Heart left ventricle (tissue), 16 donors: ENCODE measurements at regions not wholly inside any gene's neighbourhood (a gene's known extent, or its start where the extent isn't known, plus 50 kb on each side); places are given as distances from the start of the nearest gene placed in this dataset.

Experiments used
- ATAC-seq, 4 donors: fragments of 200-7000 bp; cut with Tn5 transposase; one replicate each; pipeline ENCODE4 v1.9.1; 2020 to 2022; ENCODE audit warnings: moderate library complexity in 4 of 4, mild to moderate bottlenecking in 3 of 4, moderate number of reproducible peaks in 1 of 4
- DNase-seq, 5 donors: peaks; one replicate each; pipeline ENCODE4 v3.0.0-alpha.2; 2020
- H3K27ac ChIP-seq, 12 donors: fragments of 200-600 bp; sonication (generic) in 4 of 12; one replicate each; pipeline versions ENCODE4 v1.5.0 to v1.8.0; 2016 to 2022; ENCODE audit warnings: mild to moderate bottlenecking in 2 of 12
- H3K27me3 ChIP-seq, 9 donors: fragments of 200-600 bp; sonication (generic) in 2 of 9; one replicate each; pipeline versions ENCODE4 v1.5.1 to v1.8.0; 2016 to 2022; ENCODE audit warnings: mild to moderate bottlenecking in 3 of 9
- H3K36me3 ChIP-seq, 9 donors: fragments of 200-600 bp; sonication (generic) in 2 of 9; one replicate each; pipeline versions ENCODE4 v1.5.0 to v1.8.0; 2018 to 2022; ENCODE audit warnings: mild to moderate bottlenecking in 2 of 9
- H3K4me1 ChIP-seq, 12 donors: fragments of 200-600 bp; sonication (generic) in 4 of 12; one replicate each; pipeline versions ENCODE4 v1.5.0 to v1.8.0; 2016 to 2022; ENCODE audit warnings: mild to moderate bottlenecking in 3 of 12
- H3K4me3 ChIP-seq, 12 donors: fragments of 200-600 bp; sonication (generic) in 4 of 12; one replicate each; pipeline versions ENCODE4 v1.5.0 to v1.8.0; 2017 to 2022; ENCODE audit warnings: mild to moderate bottlenecking in 9 of 12, moderate library complexity in 4 of 12
- H3K9me3 ChIP-seq, 12 donors: fragments of 200-600 bp; sonication (generic) in 4 of 12; one replicate each; pipeline versions ENCODE4 v1.5.0 to v1.8.0; 2016 to 2022; ENCODE audit warnings: mild to moderate bottlenecking in 1 of 12
- POLR2A ChIP-seq, 2 donors: fragments of 450-650 bp; IDR thresholded peaks; one replicate each; pipeline ENCODE4 v1.6.1; 2017; ENCODE audit warnings: antibody characterized with exemption in 2 of 2, mild to moderate bottlenecking in 2 of 2, moderate library complexity in 2 of 2
- WGBS, 4 donors: extraction: QIAGEN DNeasy Blood & Tissue Kit in 2 of 4; methylation state at CpG; one replicate each; pipeline versions ENCODE4 v1.1.5 to v1.1.7; 2013 to 2018; 5-methylcytosine and 5-hydroxymethylcytosine counted together
- intact Hi-C, 10 donors: fragments of 100-400 bp; cut with DNase I; formaldehyde crosslinking; loops; one replicate each; pipeline versions ENCODE4 v1.11.1 to v1.14.2; 2022
- TF ChIP-seq, protein P1 (sequence below), 12 donors: fragments of 200-600 bp; sonication (generic) in 4 of 12; IDR thresholded peaks; one replicate each; pipeline versions ENCODE4 v1.5.0 to v1.8.0; 2018 to 2022; ENCODE audit warnings: antibody characterized with exemption in 12 of 12, mild to moderate bottlenecking in 5 of 12
- donor health status: ischemic (EF 13 %, LVEDD 7.1; RV severe dilation, severe dysfunction).
- donor health status: healthy with polysubstance abuse.
- donor health status: DM: no; HTN: yes; CAD: no.
- donor health status: DM: no; HTN: no; CAD: no.
- donor health status: ischemic (EF 25% LVEDD 6.9; RV normal size, moderate dysfunction).
- donor health status: ischemic (EF 25% LVEDD 5.7; RV mildly dilated, moderate dysfunction).
- donor health status: healthy.
- donor health status: DM: yes; HTN: yes; CAD: no.
- donor health status: ischemic (EF 35%, LVEDD 5.7; RV mildly dilated, moderate dysfunction).
- donor health status: nonischemic (EF 11% LVEDD 7.7; RV severe dilation, severe dysfunction).
- donor health status: DM: yes; HTN: yes; CAD: no.
- donor health status: PGD.
- donor health status: ischemic (EF 29% LVEDD 5.4; RV normal size, mild dysfunction).
- donor health status: nonischemic (EF 23%, LVEDD 6.1; RV moderate dilation, normal function).

- intact Hi-C loops, result no loop called here
Measured at GRCh38 chr11:98003606-98004371, 1017.0 kb upstream of the CNTN5 start.

GRCh38 chr11:98007072-98007471 lies 1013.7 kb upstream of the CNTN5 start:
- Histone ChIP-seq H3K9me3 (peaks cover 0 to 8% (median 0%) of the 10 kb centered on the region in 12 donors), H3K4me3 (no peak overlapping the region), H3K27me3 (no peaks in the 10 kb centered on the region), H3K4me1 (no peaks in the 10 kb centered on the region), H3K27ac (no peak overlapping the region), H3K36me3 (no peaks in the 10 kb centered on the region)
- DNase-seq, result no peak
- WGBS, 4 donors, result 87 to 93% (median 88%) methylated on average over 2 of the region's 2 CpGs
- TF ChIP-seq POLR2A (IDR thresholded peaks at IDR 0.05), result no peak
- TF ChIP-seq, protein P1, sequence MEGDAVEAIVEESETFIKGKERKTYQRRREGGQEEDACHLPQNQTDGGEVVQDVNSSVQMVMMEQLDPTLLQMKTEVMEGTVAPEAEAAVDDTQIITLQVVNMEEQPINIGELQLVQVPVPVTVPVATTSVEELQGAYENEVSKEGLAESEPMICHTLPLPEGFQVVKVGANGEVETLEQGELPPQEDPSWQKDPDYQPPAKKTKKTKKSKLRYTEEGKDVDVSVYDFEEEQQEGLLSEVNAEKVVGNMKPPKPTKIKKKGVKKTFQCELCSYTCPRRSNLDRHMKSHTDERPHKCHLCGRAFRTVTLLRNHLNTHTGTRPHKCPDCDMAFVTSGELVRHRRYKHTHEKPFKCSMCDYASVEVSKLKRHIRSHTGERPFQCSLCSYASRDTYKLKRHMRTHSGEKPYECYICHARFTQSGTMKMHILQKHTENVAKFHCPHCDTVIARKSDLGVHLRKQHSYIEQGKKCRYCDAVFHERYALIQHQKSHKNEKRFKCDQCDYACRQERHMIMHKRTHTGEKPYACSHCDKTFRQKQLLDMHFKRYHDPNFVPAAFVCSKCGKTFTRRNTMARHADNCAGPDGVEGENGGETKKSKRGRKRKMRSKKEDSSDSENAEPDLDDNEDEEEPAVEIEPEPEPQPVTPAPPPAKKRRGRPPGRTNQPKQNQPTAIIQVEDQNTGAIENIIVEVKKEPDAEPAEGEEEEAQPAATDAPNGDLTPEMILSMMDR (IDR thresholded peaks at IDR 0.05), result no peak
- no peak for ATAC-seq
- intact Hi-C loops, result no loop called here

More at GRCh38 chr11:98003606-98004371, 1017.0 kb upstream of the CNTN5 start:
- H3K9me3 ChIP-seq, result no peaks in the 10 kb centered on the region
- no peak overlapping the region for H3K4me3 ChIP-seq
- H3K36me3 ChIP-seq, result no peaks in the 10 kb centered on the region
- no peak overlapping the region for H3K27ac ChIP-seq
- 33 to 56% (median 51%) methylated on average over 1 of the region's 1 CpG for WGBS, 4 donors
- H3K27me3 ChIP-seq, result no peaks in the 10 kb centered on the region
- TF ChIP-seq, protein P1 (IDR thresholded peaks at IDR 0.05), result no peak
- no peak for TF ChIP-seq POLR2A (IDR thresholded peaks at IDR 0.05)
- DNase-seq (no peak), ATAC-seq (no peak)
- no peaks in the 10 kb centered on the region for H3K4me1 ChIP-seq

GRCh38 chr11:98027652-98028051 lies 993.1 kb upstream of the CNTN5 start:
- H3K36me3 ChIP-seq, result no peaks in the 10 kb centered on the region
- ATAC-seq (no peak), DNase-seq (no peak)
- H3K9me3 ChIP-seq, result peaks cover 0 to 5% (median 0%) of the 10 kb centered on the region in 12 donors
- TF ChIP-seq POLR2A (IDR thresholded peaks at IDR 0.05), result no peak
- TF ChIP-seq, protein P1 (IDR thresholded peaks at IDR 0.05), result no peak
- no peak overlapping the region for H3K4me3 ChIP-seq
- H3K4me1 ChIP-seq, result no peaks in the 10 kb centered on the region
- intact Hi-C loops, result no loop called here
- WGBS, 4 donors, result 47 to 66% (median 61%) methylated on average over 2 of the region's 2 CpGs
- H3K27ac ChIP-seq, result no peak overlapping the region
- H3K27me3 ChIP-seq, result no peaks in the 10 kb centered on the region

DNA sequence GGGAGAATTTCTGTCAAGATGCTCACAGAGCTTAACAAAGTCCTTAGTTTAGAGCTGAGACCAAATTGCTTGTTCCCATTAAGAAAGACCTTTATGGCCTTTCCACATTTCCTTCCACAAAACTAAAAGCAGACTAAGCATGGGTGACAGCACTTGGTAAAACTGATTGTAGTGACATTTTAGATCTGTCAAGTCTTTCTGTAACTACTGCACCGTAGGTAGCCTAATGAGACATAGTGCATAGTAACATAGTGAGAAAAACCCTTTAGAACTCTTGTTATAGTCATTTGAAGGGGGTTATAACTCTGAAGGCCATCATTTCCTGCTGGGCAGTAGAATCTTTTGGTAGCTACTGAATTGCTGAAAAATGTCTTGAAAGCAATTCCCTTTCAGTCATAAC lies 990.9 kb upstream of the CNTN5 start:
- 75 to 89% (median 80%) methylated on average over 1 of the region's 1 CpG for WGBS, 4 donors
- Histone ChIP-seq H3K36me3 (no peaks in the 10 kb centered on the region), H3K4me3 (no peak overlapping the region), H3K4me1 (no peaks in the 10 kb centered on the region), H3K9me3 (peaks cover 0 to 5% (median 0%) of the 10 kb centered on the region in 12 donors), H3K27me3 (no peaks in the 10 kb centered on the region), H3K27ac (no peak overlapping the region)
- DNase-seq, result no peak
- no peak for ATAC-seq
- intact Hi-C loops, result no loop called here
- TF ChIP-seq, protein P1 (IDR thresholded peaks at IDR 0.05), result no peak
- no peak for TF ChIP-seq POLR2A (IDR thresholded peaks at IDR 0.05)
